ENCODE measurements at regions not wholly inside any gene's neighbourhood (a gene's known extent, or its start where the extent isn't known, plus 50 kb on each side); places are given as distances from the start of the nearest gene placed in this dataset.

DNA sequence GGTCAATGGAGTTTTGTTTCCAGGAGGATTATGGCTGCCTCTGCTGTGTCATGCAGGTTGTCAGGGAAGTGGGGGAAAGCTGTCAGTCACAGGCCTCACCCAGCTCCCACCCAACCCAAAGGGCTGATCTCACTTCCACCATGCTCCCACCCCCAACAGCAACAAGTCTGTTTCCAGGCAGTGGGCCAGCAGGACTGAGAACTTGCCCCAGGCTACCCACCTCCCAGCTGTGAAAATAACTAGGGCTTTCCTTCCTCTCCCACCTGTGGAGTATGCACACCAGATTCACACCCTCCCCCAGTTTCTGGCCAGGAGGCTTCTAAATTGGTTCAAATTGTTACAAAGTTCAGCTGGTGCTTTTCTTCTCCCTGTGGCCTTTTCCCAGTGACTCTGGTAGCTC is 95.6 kb upstream of the ACVR1 start:
- TF ChIP-seq, protein P1, sequence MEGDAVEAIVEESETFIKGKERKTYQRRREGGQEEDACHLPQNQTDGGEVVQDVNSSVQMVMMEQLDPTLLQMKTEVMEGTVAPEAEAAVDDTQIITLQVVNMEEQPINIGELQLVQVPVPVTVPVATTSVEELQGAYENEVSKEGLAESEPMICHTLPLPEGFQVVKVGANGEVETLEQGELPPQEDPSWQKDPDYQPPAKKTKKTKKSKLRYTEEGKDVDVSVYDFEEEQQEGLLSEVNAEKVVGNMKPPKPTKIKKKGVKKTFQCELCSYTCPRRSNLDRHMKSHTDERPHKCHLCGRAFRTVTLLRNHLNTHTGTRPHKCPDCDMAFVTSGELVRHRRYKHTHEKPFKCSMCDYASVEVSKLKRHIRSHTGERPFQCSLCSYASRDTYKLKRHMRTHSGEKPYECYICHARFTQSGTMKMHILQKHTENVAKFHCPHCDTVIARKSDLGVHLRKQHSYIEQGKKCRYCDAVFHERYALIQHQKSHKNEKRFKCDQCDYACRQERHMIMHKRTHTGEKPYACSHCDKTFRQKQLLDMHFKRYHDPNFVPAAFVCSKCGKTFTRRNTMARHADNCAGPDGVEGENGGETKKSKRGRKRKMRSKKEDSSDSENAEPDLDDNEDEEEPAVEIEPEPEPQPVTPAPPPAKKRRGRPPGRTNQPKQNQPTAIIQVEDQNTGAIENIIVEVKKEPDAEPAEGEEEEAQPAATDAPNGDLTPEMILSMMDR (IDR thresholded peaks at IDR 0.05): no peak
- no peak for TF ChIP-seq POLR2A (IDR thresholded peaks at IDR 0.05)
